Activated CD4-positive, CD25-positive, alpha-beta regulatory T cell treated with anti-CD3 and anti-CD28 coated beads, Interleukin-2, amount 50 U/mL, for 72 hours (primary cell): ENCODE measurements at regions not wholly inside any gene's neighbourhood (a gene's known extent, or its start where the extent isn't known, plus 50 kb on each side); places are given as distances from the start of the nearest gene placed in this dataset.

Source experiments
- DNase-seq: peaks from one replicate; pipeline ENCODE4 v3.0.0; 2021

DNA sequence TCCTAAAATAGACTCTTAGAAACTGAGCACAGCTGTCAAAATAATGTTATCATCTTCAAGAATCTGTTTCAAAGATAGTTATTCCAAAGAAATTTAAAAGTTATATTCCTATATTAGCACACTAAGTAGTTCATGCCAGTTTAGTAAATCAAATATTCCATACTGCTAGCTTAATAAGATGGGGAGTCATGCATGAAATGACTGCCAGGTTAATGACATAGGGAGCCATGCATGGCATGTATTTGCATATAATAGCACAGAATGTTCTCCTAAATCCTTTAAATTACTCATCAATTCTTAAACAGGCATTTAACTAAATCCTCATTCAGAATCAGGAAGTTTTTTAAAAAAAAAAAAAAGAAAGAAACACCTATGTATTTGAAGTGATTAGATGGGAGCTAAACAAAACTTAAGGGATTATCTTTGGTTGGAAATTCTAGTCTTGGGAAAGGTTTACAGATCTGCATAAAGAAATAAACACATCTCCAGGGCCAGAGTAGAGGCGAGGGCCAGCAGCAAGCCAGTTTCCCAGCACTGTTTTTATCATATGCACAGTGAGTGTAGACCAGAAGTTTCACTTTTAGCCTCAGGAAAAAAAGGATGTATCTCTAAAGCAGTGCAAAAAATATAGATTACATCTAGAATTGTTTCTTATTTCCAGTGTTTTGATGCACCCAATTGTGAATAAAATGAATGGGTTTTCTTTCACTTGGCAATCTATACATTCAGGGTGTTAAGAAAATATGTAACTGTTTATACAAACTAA lies 366.4 kb upstream of the AGTR1 start:
- no peak for DNase-seq

- no peak for DNase-seq
Observed at GRCh38 chr3:148332509-148332908, 365.2 kb upstream of the AGTR1 start.

DNA sequence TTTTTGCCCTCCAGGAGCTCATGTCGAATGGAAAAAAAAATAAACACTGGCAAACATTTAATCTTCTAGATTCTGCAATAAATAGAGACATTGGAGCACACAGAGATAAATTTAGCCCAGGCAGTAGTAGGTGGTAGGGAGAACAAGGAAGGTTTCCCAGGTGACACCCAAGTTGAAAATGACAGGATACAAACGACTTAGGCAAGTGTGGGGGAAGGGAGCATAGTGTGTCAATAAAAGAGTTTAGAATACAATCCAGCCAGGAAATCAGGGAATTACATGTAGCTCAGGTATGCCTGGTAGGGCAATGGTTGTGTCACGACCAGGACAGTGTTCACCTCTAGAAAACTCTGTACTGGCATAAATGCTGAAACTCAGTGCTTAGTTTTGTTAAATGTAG lies 364.6 kb upstream of the AGTR1 start:
- no peak for DNase-seq

DNA sequence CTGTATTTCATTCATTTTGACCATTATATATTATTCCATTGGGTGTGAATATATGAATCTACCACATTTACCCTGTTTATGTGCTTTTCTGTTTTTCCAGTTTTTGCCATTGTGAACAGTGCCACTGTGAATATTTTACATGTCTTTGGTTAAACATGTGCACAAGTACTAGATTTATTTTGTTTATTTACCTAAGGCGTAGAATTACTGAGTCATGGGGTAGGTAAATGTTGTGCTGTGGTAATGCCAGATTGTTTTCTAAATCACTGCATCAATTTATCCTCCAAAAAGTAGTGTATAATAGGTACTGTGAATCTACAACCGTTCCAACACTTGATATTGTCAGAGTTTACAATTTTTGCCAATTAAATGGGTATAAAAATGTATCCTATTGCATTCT lies 362.1 kb upstream of the AGTR1 start:
- no peak for DNase-seq

- no peak for DNase-seq
Observed at GRCh38 chr3:148343416-148343815, 354.3 kb upstream of the AGTR1 start.

GRCh38 chr3:148344521-148344920 lies 353.2 kb upstream of the AGTR1 start:
- DNase-seq, result no peak

DNA sequence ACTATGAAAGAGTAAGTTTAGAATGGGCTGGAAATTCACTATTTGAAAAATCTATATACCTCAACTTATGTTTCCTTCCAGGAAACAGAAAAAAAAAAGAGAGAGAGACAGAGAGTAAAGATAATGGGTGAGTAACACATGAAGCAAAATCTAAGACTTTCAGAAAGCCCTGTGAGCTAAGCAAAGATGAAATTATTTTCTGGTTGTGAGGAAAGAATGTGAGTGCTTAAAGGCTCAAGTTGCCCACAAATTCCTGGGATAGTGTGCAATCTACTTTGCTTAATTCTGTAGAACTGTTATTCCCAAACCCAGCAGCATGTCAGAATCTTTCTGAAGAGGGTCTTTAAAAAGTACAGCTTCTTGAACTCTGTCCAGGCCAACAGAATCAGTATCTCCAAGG lies 337.7 kb upstream of the AGTR1 start:
- no peak for DNase-seq

DNA sequence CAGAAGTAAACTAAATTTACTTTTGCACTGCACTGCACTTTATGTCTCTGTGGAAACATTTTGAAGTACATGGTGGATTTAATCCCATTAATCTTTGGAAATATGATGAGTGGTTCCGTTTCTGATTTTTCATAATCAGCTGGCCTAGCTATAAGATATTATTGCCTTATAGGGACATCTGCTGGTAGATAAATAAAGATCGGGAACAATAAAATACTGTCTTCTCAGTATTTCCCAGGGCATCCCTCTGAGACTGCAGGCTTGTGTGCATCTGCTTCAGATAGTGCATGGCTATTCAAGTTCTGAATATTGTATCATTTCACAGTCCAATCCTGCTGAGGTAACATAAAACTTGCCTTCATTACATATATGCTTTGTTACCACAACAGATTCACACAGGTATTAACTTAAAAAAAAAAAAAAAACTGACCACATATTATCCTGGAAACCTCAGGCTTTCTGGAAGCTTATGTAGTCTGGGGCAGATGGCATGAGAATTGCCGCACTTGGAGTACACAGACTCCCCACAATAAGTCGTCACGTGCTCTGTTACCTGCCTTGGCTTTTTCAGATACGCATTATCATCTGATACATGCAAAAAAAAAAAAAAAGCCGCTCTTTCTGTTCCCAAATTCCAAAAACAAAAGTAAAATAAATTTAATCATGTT lies 330.8 kb upstream of the AGTR1 start:
- DNase-seq, result no peak

DNA sequence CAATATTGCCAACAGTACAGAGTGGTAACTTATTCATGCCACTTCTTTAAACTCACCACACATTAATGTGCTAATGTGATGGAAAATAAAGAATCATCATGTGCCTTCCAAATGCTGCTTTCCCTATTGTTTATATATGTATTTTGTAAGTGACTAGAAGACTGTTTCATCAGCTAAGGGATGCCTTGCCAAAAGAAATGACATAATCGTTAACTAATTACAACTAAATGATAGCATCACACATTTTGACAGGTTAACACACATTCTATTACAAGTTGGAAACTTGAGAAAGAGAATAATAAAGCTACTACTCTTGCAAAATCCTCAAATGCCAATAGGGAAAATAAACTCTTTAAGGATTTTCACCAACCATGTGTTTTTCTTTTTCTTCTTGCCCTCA lies 329.9 kb upstream of the AGTR1 start:
- DNase-seq, result no peak

DNA sequence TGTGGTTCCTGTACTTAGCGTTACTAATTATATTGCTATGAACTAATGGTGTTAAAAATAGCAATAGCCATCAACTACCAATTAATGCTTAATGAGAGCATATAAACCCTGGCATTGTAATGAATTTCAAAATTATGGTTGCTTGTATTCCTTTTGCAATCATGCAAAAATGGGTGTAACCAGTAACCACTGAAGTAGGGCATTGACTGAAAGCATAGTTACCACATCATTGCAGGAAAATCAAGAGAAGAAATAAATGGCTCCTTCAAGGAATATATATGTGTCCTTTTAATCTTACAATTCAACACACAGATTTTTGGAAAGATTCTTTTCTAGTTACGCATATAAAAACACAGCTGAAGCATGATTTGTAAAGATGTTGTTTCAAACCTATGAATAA lies 328.3 kb upstream of the AGTR1 start:
- DNase-seq, result no peak

- no peak for DNase-seq
Observed at GRCh38 chr3:148372206-148372875, 325.4 kb upstream of the AGTR1 start.

GRCh38 chr3:148373961-148374360 lies 323.7 kb upstream of the AGTR1 start:
- no peak for DNase-seq

GRCh38 chr3:148379763-148380382 lies 317.8 kb upstream of the AGTR1 start:
- no peak for DNase-seq

GRCh38 chr3:148381051-148381450 lies 316.7 kb upstream of the AGTR1 start:
- DNase-seq, result no peak

DNA sequence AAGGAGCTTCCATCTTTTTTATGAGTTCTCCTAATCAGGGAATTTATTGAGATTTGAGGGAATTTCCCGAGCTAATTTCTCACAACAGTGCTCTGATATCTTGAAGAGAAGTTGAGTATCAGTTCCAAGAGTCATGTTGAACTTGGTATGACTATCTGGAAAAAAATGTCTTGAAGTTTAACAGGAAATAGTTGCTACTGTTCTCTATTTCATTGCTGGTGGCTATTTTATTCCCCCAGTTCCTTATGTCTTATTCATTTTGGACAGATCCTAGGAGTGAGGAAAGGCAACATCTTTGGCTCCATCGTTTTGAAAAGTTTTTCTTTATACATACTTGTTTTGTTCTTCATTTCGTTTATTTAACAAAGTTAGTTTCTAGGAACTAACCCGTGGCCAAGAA lies 307.8 kb upstream of the AGTR1 start:
- no peak for DNase-seq

DNA sequence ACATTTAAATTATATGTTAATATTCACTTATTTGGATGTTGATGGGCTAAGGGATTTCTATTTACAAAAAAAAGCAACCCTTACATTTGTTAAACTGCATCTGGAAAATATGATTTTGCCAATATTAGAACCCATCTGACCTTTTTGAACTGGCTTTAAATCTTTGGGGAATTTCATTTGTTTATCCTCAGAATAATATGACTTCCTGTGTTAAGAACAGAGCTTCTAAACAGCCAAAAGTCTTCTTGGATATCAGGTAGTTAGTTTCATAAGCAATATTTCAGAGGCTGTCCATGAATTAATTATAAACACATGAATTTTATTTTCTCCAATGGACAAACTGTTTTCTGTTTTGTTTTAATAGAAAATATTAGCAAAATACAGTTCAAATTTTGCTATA lies 301.9 kb upstream of the AGTR1 start:
- no peak for DNase-seq

DNA sequence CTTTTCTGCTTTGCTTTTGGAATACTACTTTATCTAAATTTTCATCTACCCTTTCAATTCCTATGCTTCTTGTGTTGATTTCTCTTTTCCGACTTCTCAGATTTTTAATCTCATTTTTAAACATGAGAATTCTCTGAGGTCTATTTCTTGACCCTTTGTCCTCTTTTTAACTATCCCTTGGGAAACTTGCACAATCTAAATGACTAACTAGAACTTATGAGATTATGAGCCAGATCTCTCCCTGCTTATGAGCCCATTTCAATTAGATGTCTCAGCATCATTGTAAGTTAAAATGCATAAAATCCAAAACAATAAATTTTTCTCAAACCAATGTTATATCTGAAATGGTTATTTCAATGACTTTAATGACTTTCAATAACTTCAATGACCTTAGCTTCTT lies 296.9 kb upstream of the AGTR1 start:
- no peak for DNase-seq

GRCh38 chr3:148408667-148409066 lies 289.0 kb upstream of the AGTR1 start:
- DNase-seq, result no peak

DNA sequence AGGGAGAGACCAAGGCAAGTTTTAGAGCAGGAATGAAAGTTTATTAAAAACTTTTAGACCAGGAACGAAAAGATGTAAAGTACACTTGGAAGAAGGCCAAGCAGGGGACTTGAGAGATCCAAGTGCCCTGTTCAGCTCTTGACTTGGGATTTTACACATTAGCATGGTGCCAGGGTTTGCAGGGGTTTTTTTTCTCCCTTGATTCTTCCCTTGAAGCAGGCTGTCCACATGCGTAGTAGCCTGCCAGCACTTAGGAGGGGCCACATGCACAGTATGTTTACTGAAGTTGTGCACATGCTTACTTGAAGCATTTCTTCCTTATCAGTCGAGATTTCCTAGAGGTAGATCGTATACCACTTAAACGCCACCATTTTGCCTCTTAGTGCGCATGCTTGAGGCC lies 277.5 kb upstream of the AGTR1 start:
- no peak for DNase-seq

GRCh38 chr3:148428862-148429605 lies 268.7 kb upstream of the AGTR1 start:
- DNase-seq, result no peak

DNA sequence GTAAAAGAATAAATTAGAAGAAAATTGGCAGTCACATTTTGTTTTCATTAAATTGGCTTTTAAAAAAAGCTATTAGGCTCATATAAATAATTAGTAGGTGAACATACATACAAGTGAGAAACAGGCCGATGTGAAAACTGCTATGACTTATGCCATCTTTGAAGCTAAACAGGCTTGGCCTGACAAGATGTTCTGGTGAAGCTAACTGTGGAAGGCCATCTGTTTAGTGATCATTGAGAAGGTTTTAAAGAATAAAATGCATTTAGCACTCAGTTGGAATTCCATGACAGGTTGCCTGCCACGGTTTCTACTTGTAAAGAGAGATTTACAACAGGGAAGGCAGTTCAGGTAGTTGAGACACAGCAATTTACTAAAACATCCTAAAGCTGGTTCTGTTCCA lies 264.0 kb upstream of the AGTR1 start:
- DNase-seq, result no peak

DNA sequence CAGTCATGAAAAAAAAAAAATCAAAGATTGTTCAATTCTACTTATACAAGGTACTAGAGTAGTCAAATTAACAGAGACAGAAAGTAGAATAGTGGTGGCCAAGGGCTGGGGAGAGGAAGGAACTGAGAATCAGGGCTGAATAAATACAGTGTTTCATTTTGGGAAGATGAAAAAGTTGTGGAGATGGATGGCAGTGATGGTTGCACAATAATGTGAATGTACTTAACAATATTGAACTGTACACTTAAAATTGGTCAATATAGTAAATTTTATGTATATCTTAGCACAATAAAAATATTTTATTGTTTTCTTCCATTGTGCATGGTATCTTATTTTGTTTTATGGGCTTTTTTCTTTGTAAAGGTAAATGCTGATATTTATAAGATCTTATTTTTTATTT lies 262.2 kb upstream of the AGTR1 start:
- DNase-seq, result no peak

DNA sequence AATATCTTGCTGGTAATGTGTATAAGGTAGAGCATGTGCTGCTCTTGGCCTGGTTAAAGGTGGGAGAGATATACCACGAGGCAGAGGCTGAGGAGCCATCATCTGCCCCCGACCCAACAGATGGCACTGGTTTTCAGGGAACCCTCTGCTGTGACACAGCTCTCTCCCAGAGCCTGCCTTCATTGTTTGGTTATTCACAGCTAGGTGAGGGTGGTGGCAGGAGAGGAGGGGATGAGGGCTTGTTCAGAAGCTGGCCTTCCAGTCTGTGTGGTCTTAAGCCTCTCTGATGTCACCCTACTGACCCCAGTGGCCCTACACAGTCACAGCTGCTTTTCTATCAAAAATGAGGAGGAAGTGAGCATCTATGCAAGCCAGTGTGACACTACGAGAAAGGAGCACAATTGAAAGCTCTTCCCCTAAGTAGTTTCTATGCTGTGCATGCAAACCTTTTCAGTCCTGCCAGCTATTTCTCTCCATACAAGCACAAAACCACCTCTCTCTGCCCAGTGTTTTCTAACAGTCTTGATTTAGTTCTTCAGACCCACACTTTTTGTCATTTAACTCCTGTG lies 258.4 kb upstream of the AGTR1 start:
- DNase-seq, result no peak
